Mammary epithelial cell (primary cell): ENCODE measurements at regions not wholly inside any gene's neighbourhood (a gene's known extent, or its start where the extent isn't known, plus 50 kb on each side); places are given as distances from the start of the nearest gene placed in this dataset.

Experiments
- EZH2 ChIP-seq: IDR thresholded peaks from 2 replicates; pipeline ENCODE4 v1.6.1; 2012; ENCODE audit warnings: low read length, inconsistent platforms, borderline replicate concordance
- TF ChIP-seq, protein P1 (sequence below), 2 donors: IDR thresholded peaks in 1 of 2; conservative IDR thresholded peaks in 1 of 2; 2 replicates each; pipeline ENCODE4 v1.5.1; 2011 to 2012; ENCODE audit warnings: inconsistent platforms in 2 of 2, low read length in 2 of 2, mild to moderate bottlenecking in 2 of 2, control low read depth in 1 of 2, low read depth in 1 of 2; ENCODE audit not compliant: insufficient read depth in 1 of 2; ENCODE audit errors: extremely low read depth in 1 of 2

DNA sequence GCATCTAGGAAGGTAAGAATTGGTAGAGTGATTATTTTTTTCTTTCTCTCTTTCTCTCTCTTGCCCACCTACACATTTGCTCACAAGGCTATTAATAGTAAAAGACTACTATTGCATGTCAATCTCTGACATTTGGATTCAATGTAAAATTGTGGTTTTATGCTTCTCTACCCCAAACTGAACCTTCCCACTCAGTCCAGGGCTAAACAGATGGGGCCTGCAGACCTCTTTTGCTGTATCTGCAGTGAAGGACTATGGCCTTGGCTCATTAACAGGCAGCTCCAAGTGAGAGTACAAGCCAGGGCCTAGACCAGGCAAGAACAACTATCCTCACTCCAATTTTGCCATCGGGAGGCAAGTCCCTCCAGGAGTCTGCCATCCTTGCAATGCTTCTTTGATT, 68.3 kb upstream of the ARL4C start:
- TF ChIP-seq EZH2 = no peak
- TF ChIP-seq, protein P1, sequence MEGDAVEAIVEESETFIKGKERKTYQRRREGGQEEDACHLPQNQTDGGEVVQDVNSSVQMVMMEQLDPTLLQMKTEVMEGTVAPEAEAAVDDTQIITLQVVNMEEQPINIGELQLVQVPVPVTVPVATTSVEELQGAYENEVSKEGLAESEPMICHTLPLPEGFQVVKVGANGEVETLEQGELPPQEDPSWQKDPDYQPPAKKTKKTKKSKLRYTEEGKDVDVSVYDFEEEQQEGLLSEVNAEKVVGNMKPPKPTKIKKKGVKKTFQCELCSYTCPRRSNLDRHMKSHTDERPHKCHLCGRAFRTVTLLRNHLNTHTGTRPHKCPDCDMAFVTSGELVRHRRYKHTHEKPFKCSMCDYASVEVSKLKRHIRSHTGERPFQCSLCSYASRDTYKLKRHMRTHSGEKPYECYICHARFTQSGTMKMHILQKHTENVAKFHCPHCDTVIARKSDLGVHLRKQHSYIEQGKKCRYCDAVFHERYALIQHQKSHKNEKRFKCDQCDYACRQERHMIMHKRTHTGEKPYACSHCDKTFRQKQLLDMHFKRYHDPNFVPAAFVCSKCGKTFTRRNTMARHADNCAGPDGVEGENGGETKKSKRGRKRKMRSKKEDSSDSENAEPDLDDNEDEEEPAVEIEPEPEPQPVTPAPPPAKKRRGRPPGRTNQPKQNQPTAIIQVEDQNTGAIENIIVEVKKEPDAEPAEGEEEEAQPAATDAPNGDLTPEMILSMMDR (conservative IDR thresholded peaks at IDR 0.05 in 1 of 2, IDR thresholded peaks at IDR 0.05 in 1 of 2; ENCODE audit: extremely low read depth in 1 of 2, insufficient read depth in 1 of 2, low read depth in 1 of 2, low read length in 2 of 2) = no peak
